HFF-Myc (cell line): ENCODE measurements at regions not wholly inside any gene's neighbourhood (a gene's known extent, or its start where the extent isn't known, plus 50 kb on each side); places are given as distances from the start of the nearest gene placed in this dataset.

Source experiments
- DNase-seq: peaks from one replicate; pipeline ENCODE4 v3.0.0-alpha.2; 2011; ENCODE audit warnings: low read depth; ENCODE audit errors: extremely low read depth
- H3K4me3 ChIP-seq: replicated peaks from 2 replicates; pipeline ENCODE4 v1.5.1; 2011; ENCODE audit warnings: low read depth, mild to moderate bottlenecking, control low read depth, low read length
- TF ChIP-seq, protein P1 (sequence below): IDR thresholded peaks from 2 replicates; pipeline ENCODE4 v1.5.1; 2012; ENCODE audit warnings: mild to moderate bottlenecking, low read depth, low read length, control low read depth; ENCODE audit errors: missing control alignments

DNA sequence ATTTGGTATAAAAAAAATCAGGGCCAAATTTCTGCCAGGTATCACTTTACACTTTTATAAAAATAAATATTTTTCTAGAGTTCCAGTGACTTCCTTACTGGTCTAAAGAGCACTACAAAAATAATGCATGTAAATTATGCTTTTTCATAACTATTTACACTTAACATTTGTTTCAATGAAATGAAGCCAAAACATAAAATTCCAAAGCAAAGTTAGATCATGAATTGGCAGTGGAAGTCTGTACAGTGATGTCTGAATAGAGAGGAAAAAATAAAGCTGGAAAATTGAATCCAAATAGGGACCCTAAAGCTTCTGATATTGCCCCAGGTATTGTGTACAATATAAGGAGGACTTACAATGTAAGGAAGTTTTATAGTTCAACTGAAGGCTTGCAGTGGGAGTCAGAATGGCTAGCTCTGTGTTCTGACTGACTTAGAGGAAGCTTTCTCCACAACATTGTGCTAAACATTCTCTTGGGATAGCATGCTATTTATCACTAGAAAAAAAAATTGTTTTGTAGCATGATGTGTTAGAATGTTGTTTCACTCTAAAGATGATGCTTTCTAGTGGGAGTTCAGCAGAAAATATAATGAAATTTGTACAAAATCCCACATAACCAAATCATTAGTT lies 288.2 kb upstream of the UGT8 start:
- H3K4me3 ChIP-seq: no peak overlapping the region
- TF ChIP-seq, protein P1, sequence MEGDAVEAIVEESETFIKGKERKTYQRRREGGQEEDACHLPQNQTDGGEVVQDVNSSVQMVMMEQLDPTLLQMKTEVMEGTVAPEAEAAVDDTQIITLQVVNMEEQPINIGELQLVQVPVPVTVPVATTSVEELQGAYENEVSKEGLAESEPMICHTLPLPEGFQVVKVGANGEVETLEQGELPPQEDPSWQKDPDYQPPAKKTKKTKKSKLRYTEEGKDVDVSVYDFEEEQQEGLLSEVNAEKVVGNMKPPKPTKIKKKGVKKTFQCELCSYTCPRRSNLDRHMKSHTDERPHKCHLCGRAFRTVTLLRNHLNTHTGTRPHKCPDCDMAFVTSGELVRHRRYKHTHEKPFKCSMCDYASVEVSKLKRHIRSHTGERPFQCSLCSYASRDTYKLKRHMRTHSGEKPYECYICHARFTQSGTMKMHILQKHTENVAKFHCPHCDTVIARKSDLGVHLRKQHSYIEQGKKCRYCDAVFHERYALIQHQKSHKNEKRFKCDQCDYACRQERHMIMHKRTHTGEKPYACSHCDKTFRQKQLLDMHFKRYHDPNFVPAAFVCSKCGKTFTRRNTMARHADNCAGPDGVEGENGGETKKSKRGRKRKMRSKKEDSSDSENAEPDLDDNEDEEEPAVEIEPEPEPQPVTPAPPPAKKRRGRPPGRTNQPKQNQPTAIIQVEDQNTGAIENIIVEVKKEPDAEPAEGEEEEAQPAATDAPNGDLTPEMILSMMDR: no peak
- no peak for DNase-seq

DNA sequence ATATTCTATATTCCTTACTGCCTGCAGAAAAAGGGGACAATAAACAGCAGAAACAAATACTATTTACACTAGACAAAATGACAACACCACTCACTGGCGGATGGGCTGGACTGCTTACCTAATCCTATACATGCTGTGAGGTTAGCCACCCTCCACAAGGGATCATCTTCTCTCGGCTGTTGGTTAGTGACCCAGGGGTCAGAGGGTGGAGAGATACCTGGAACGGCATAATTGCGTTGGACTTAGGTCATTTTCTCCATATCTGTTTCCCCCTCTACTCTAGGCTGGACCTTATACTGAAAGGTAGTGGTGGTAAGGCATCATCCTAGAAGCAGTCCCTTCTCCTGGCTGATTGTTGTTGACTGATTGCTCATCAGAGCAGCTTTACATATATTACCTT lies 286.8 kb upstream of the UGT8 start:
- H3K4me3 ChIP-seq: no peak overlapping the region
- TF ChIP-seq, protein P1: no peak
- no peak for DNase-seq

DNA sequence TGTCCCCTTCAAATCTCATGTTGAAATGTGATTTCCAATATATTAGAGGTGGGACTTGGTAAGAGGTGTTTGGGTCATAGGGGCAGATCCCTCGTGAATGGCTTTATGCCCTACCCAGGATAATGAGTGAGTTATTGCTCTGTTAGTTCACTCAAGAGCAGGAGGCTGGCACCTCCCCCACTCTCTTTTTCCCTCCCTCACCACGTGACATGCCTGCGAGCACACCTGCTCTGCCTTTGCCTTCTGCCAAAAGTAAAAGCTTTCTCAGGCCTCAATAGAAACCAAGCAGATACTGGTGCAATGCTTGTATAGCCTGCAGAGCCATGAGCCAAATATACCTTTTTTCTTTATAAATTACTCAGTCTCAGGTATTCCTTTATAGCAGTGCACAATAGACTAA lies 286.3 kb upstream of the UGT8 start:
- H3K4me3 ChIP-seq: no peak overlapping the region
- DNase-seq: no peak
- TF ChIP-seq, protein P1: no peak

- no peak for DNase-seq
- no peak overlapping the region for H3K4me3 ChIP-seq
- TF ChIP-seq, protein P1: no peak
Measured at GRCh38 chr4:114316789-114317188, 281.8 kb upstream of the UGT8 start.

GRCh38 chr4:114317564-114317963 lies 281.0 kb upstream of the UGT8 start:
- DNase-seq: no peak
- TF ChIP-seq, protein P1: no peak
- H3K4me3 ChIP-seq: no peak overlapping the region

DNA sequence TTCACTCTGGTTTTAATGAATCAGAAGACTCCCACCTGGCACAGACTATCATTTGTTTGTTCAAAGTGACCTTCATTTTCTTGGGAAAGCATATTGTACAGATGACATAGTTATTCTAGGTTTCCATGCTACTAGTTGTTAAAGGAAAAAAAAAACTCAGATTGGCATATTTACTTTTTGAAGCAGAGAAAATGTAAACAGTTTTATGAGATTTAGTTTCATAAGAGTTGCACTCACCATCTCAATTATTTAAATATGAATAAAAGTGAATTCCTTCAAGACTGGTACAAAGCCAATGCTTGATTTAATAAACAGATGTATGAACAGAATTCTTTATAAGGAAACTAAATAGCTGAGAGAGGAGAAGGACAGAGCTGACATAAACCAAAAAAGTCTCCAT lies 280.3 kb upstream of the UGT8 start:
- DNase-seq: no peak
- no peak overlapping the region for H3K4me3 ChIP-seq
- TF ChIP-seq, protein P1: no peak

- TF ChIP-seq, protein P1: no peak
- peak; percentile 4 for DNase-seq
- no peak overlapping the region for H3K4me3 ChIP-seq
Measured at GRCh38 chr4:114320126-114320525, 278.5 kb upstream of the UGT8 start.
